H1 (cell line): ENCODE measurements at regions not wholly inside any gene's neighbourhood (a gene's known extent, or its start where the extent isn't known, plus 50 kb on each side); places are given as distances from the start of the nearest gene placed in this dataset.

ENCODE experiments used
- CTCF ChIA-PET: fragments of 300-600 bp; sonication (Branson Sonifier 250); formaldehyde crosslinking; loops from one replicate; lab custom pipeline; 2021; ENCODE audit not compliant: partially characterized antibody; lab: Charles Lee
- POLR2A ChIA-PET: fragments of 300-600 bp; sonication (Branson Sonifier 250); formaldehyde crosslinking; loops from one replicate; lab custom pipeline; 2021; ENCODE audit warnings: inconsistent platforms; ENCODE audit not compliant: partially characterized antibody; lab: Charles Lee
- DNase-seq, 2 experiments: peaks; one replicate each; pipeline versions ENCODE4 v3.0.0 to v3.0.0-alpha.2; 2010 to 2022; ENCODE audit warnings: low spot score in 2 of 2, low read depth in 1 of 2, mixed read lengths in 1 of 2
- FAIRE-seq: peaks from 2 replicates; lab custom pipeline; 2011; peaks lifted over from hg19 to GRCh38; lab: Jason Lieb, UNC
- H2AFZ ChIP-seq: 2 replicates; pipeline ENCODE4 v1.8.1; 2012; ENCODE audit warnings: low read length, inconsistent platforms
- H2AK5ac ChIP-seq: 2 replicates; pipeline ENCODE4 v1.6.1; 2013; ENCODE audit warnings: low read depth, low read length
- H2BK120ac ChIP-seq: replicated peaks from 2 replicates; pipeline ENCODE3; 2013; ENCODE audit warnings: low read depth, low read length, inconsistent platforms
- H2BK12ac ChIP-seq: 2 replicates; pipeline ENCODE4 v1.6.1; 2013; ENCODE audit warnings: low read depth, low read length
- H2BK15ac ChIP-seq: 2 replicates; pipeline ENCODE4 v1.6.1; 2013; ENCODE audit warnings: low read length
- H2BK20ac ChIP-seq: 2 replicates; pipeline ENCODE4 v1.6.1; 2013; ENCODE audit warnings: low read length
- H2BK5ac ChIP-seq: 2 replicates; pipeline ENCODE4 v1.6.1; 2013; ENCODE audit warnings: low read depth, low read length
- H3K14ac ChIP-seq: 2 replicates; pipeline ENCODE4 v1.6.1; 2013; ENCODE audit warnings: inconsistent platforms; ENCODE audit not compliant: insufficient read length
- H3K18ac ChIP-seq: 2 replicates; pipeline ENCODE4 v1.6.1; 2013; ENCODE audit warnings: low read length; ENCODE audit errors: extremely low read depth
- H3K23ac ChIP-seq: 2 replicates; pipeline ENCODE4 v1.6.1; 2013; ENCODE audit warnings: inconsistent platforms; ENCODE audit not compliant: insufficient read length
- H3K23me2 ChIP-seq: 2 replicates; pipeline ENCODE4 v1.6.1; 2013; ENCODE audit warnings: low read depth, low read length
- H3K27ac ChIP-seq: 2 replicates; pipeline ENCODE4 v1.6.1; 2011; ENCODE audit warnings: low read depth, low read length, inconsistent platforms
- H3K27me3 ChIP-seq, 4 experiments: replicated peaks in 1 of 4; 1 replicate in 1 of 4; 2 replicates in 3 of 4; pipeline versions ENCODE4 v1.6.1 to v1.8.1; 2011 to 2013; ENCODE audit warnings: low read length in 3 of 4, mild to moderate bottlenecking in 3 of 4, inconsistent platforms in 2 of 4, mixed read lengths in 2 of 4, moderate library complexity in 1 of 4; ENCODE audit not compliant: control insufficient read depth in 3 of 4, insufficient read depth in 3 of 4; ENCODE audit errors: extremely low read depth in 1 of 4
- H3K36me3 ChIP-seq, 4 experiments: 2 replicates each; pipeline versions ENCODE4 v1.6.1 to v1.8.1; 2011 to 2013; ENCODE audit warnings: mild to moderate bottlenecking in 4 of 4, low read length in 3 of 4, moderate library complexity in 2 of 4, control low read depth in 1 of 4, inconsistent platforms in 1 of 4; ENCODE audit not compliant: insufficient read depth in 4 of 4, control insufficient read depth in 2 of 4
- H3K4ac ChIP-seq: replicated peaks from 2 replicates; pipeline ENCODE3; 2013; ENCODE audit warnings: low read length, low read depth, mixed read lengths, inconsistent platforms; ENCODE audit not compliant: insufficient read length
- H3K4me1 ChIP-seq, 4 experiments: replicated peaks in 1 of 4; 1 replicate in 1 of 4; 2 replicates in 3 of 4; pipeline versions ENCODE4 v1.6.1 to v1.8.1; 2011 to 2013; ENCODE audit warnings: low read length in 3 of 4, inconsistent platforms in 2 of 4, mixed read lengths in 1 of 4; ENCODE audit not compliant: insufficient read depth in 4 of 4, control insufficient read depth in 3 of 4
- H3K4me2 ChIP-seq, 2 experiments: 2 replicates each; pipeline versions ENCODE4 v1.6.1 to v1.8.1; 2011 to 2013; ENCODE audit warnings: low read depth in 2 of 2, low read length in 2 of 2, control low read depth in 1 of 2, inconsistent platforms in 1 of 2, mild to moderate bottlenecking in 1 of 2; ENCODE audit not compliant: insufficient read depth in 1 of 2
- H3K4me3 ChIP-seq, 4 experiments: fragments of 200-600, 300-600 bp in 1 of 4; sonication (generic), shearing (Covaris generic), sonication (Bioruptor Twin) in 1 of 4; 2 replicates each; pipeline versions ENCODE4 v1.5.1 to v1.8.1; 2011 to 2016; ENCODE audit warnings: low read length in 4 of 4, low read depth in 3 of 4, control low read depth in 2 of 4, inconsistent platforms in 2 of 4, mild to moderate bottlenecking in 2 of 4, mixed read lengths in 1 of 4, moderate library complexity in 1 of 4; ENCODE audit not compliant: insufficient read depth in 2 of 4; ENCODE audit errors: extremely low read depth in 1 of 4
- H3K56ac ChIP-seq: replicated peaks from 2 replicates; pipeline ENCODE3; 2013; ENCODE audit warnings: low read depth, mild to moderate bottlenecking, mixed read lengths, low read length, inconsistent platforms; ENCODE audit not compliant: insufficient read length
- H3K79me1 ChIP-seq: 2 replicates; pipeline ENCODE4 v1.6.1; 2013; ENCODE audit warnings: low read depth, low read length, control low read depth
- H3K79me2 ChIP-seq, 2 experiments: 2 replicates each; pipeline versions ENCODE4 v1.6.1 to v1.8.1; 2012 to 2013; ENCODE audit warnings: low read length in 2 of 2, mild to moderate bottlenecking in 2 of 2, inconsistent platforms in 1 of 2; ENCODE audit not compliant: insufficient read depth in 2 of 2, control insufficient read depth in 1 of 2
- H3K9ac ChIP-seq, 4 experiments: replicated peaks in 1 of 4; 1 replicate in 1 of 4; 2 replicates in 3 of 4; pipeline versions ENCODE4 v1.6.1 to v1.8.1; 2011 to 2013; ENCODE audit warnings: low read depth in 3 of 4, low read length in 3 of 4, control low read depth in 2 of 4, mild to moderate bottlenecking in 2 of 4, moderate library complexity in 2 of 4, inconsistent platforms in 1 of 4; ENCODE audit errors: extremely low read depth in 1 of 4
- H3K9me3 ChIP-seq, 2 experiments: 2 replicates each; pipeline versions ENCODE4 v1.6.1 to v1.8.1; 2012 to 2013; ENCODE audit warnings: mild to moderate bottlenecking in 2 of 2, moderate library complexity in 2 of 2, control low read depth in 1 of 2, inconsistent platforms in 1 of 2, low read depth in 1 of 2, low read length in 1 of 2, mixed read lengths in 1 of 2; ENCODE audit not compliant: insufficient read depth in 2 of 2
- H4K20me1 ChIP-seq, 2 experiments: replicated peaks in 1 of 2; 2 replicates each; pipeline versions ENCODE3 to v1.8.1; 2011 to 2013; ENCODE audit warnings: inconsistent platforms in 2 of 2, low read length in 2 of 2, mild to moderate bottlenecking in 1 of 2; ENCODE audit not compliant: insufficient read depth in 2 of 2, control insufficient read depth in 1 of 2
- H4K5ac ChIP-seq: 2 replicates; pipeline ENCODE4 v1.6.1; 2013; ENCODE audit warnings: low read length, low read depth, mixed read lengths, inconsistent platforms; ENCODE audit not compliant: insufficient read length
- H4K8ac ChIP-seq: 2 replicates; pipeline ENCODE4 v1.8.0; 2013; ENCODE audit warnings: mild to moderate bottlenecking, moderate library complexity, low read length, inconsistent platforms; ENCODE audit not compliant: insufficient read depth; ENCODE audit errors: extremely low read depth
- H4K91ac ChIP-seq: replicated peaks from 2 replicates; pipeline ENCODE3; 2013; ENCODE audit warnings: low read length, mixed read lengths, inconsistent platforms; ENCODE audit not compliant: insufficient read length
- EGR1 ChIP-seq: IDR thresholded peaks from 2 replicates; pipeline ENCODE4 v1.6.1; 2011; ENCODE audit warnings: low read depth, low read length, borderline replicate concordance
- HDAC2 ChIP-seq, 2 experiments: fragments of 300-600 bp in 1 of 2; sonication (generic) in 1 of 2; IDR thresholded peaks; 2 replicates each; pipeline ENCODE4 v1.6.1; 2011 to 2012; ENCODE audit warnings: low read depth in 2 of 2, low read length in 2 of 2, mild to moderate bottlenecking in 2 of 2, moderate library complexity in 2 of 2, borderline replicate concordance in 1 of 2, inconsistent platforms in 1 of 2
- JUN ChIP-seq: IDR thresholded peaks from 2 replicates; pipeline ENCODE4 v1.6.1; 2011; ENCODE audit warnings: low read depth, mild to moderate bottlenecking, improper control_type of control experiment, low read length
- WGBS, 2 experiments: shearing (Covaris generic) in 1 of 2; methylation state at CpG; one replicate each; pipeline versions ENCODE4 v1.1.6 to v1.1.7; 2013 to 2015; ENCODE audit warnings: low lambda C conversion rate in 2 of 2, mixed read lengths in 2 of 2, inconsistent platforms in 1 of 2, low coverage in 1 of 2, missing lambda C conversion rate in 1 of 2; ENCODE audit not compliant: insufficient replicate concordance in 2 of 2, insufficient coverage in 1 of 2, insufficient read length in 1 of 2; ENCODE audit errors: extremely low coverage in 1 of 2, missing lambda C conversion rate in 1 of 2; 5-methylcytosine and 5-hydroxymethylcytosine counted together
- TF ChIP-seq, protein P1 (sequence below): IDR thresholded peaks from 2 replicates; pipeline ENCODE4 v1.6.1; 2012; ENCODE audit warnings: inconsistent platforms

- CTCF ChIA-PET, result interaction anchor here (0.6 to 1.2 kb wide), 4 partner anchors 22 to 141 kb away, joined by 3 to 4 read pairs (median 3); no protein-coding TSS in a partner anchor
- Histone ChIP-seq H3K27ac (no peak overlapping the region), H2BK15ac (no peak overlapping the region)
These were observed 105.6 kb upstream of the PTPN1 start for GRCh38 chr20:50404419-50405234.

More at GRCh38 chr20:50404419-50405234, 105.6 kb upstream of the PTPN1 start:
- H3K9ac ChIP-seq, result no peak overlapping the region
- H3K23me2 ChIP-seq, result peaks cover 1% of the 10 kb centered on the region; the same call in 1 of the 2 replicates
- H3K4me1 ChIP-seq, result no peaks in the 10 kb centered on the region
- H3K36me3 ChIP-seq, result no peaks in the 10 kb centered on the region
- no peak overlapping the region for H3K4me3 ChIP-seq
- H3K4ac ChIP-seq, result no peak overlapping the region
- no peak overlapping the region for H3K18ac ChIP-seq
- no peak overlapping the region for H4K5ac ChIP-seq
- no peak overlapping the region for H3K14ac ChIP-seq
- WGBS, 2 experiments, result 91% methylated on average over 9 of the region's 9 CpGs; no CpG with 5 or more reads in 1 of the 2 experiments
- H3K79me2 ChIP-seq, result no peaks in the 10 kb centered on the region
- H3K9me3 ChIP-seq, result no peaks in the 10 kb centered on the region
- H4K91ac ChIP-seq, result no peak overlapping the region
- H3K23ac ChIP-seq, result no peak overlapping the region
- TF ChIP-seq, protein P1, sequence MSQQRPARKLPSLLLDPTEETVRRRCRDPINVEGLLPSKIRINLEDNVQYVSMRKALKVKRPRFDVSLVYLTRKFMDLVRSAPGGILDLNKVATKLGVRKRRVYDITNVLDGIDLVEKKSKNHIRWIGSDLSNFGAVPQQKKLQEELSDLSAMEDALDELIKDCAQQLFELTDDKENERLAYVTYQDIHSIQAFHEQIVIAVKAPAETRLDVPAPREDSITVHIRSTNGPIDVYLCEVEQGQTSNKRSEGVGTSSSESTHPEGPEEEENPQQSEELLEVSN, result no peak
- no peak for TF ChIP-seq JUN
- TF ChIP-seq HDAC2 (IDR thresholded peaks at IDR 0.05; ENCODE audit: borderline replicate concordance in 1 of 2, low read depth in 2 of 2, low read length in 2 of 2), result no peak
- no peak for TF ChIP-seq EGR1
- no peak overlapping the region for H4K8ac ChIP-seq
- no peak overlapping the region for H3K56ac ChIP-seq
- no peaks in the 10 kb centered on the region for H3K79me1 ChIP-seq
- FAIRE-seq, result no peak
- no peaks in the 10 kb centered on the region for H4K20me1 ChIP-seq
- no peak overlapping the region for H2AFZ ChIP-seq
- no peak overlapping the region for H2BK120ac ChIP-seq
- no peak overlapping the region for H2BK20ac ChIP-seq
- H3K4me2 ChIP-seq, result no peak overlapping the region
- H3K27me3 ChIP-seq, result no peaks in the 10 kb centered on the region
- H2BK12ac ChIP-seq, result no peak overlapping the region
- DNase-seq, result no peak
- H2AK5ac ChIP-seq, result no peak overlapping the region
- POLR2A ChIA-PET, result interaction anchor here (0.5 kb wide), 1 partner anchor 111 kb away, joined by 4 read pairs; no protein-coding TSS in a partner anchor
- no peak overlapping the region for H2BK5ac ChIP-seq
